Glutamatergic neuron (in vitro differentiated cells): ENCODE measurements at regions not wholly inside any gene's neighbourhood (a gene's known extent, or its start where the extent isn't known, plus 50 kb on each side); places are given as distances from the start of the nearest gene placed in this dataset.

Experiments
- DNase-seq: peaks from one replicate; pipeline ENCODE4 v3.0.0; 2022
- H3K27ac Mint-ChIP-seq: one replicate; pipeline ENCODE4 v1.8.0; 2020; ENCODE audit warnings: mild to moderate bottlenecking, mixed read lengths, inconsistent platforms; ENCODE audit not compliant: unreplicated experiment
- H3K27me3 Mint-ChIP-seq: one replicate; pipeline ENCODE4 v1.8.0; 2020; ENCODE audit warnings: mild to moderate bottlenecking, moderate library complexity, mixed read lengths, inconsistent platforms; ENCODE audit not compliant: unreplicated experiment
- H3K36me3 Mint-ChIP-seq: one replicate; pipeline ENCODE4 v1.8.0; 2020; ENCODE audit warnings: mild to moderate bottlenecking, mixed read lengths, inconsistent platforms; ENCODE audit not compliant: unreplicated experiment
- H3K4me1 Mint-ChIP-seq: one replicate; pipeline ENCODE4 v1.8.0; 2020; ENCODE audit warnings: mild to moderate bottlenecking, low read depth, mixed read lengths, inconsistent platforms; ENCODE audit not compliant: unreplicated experiment
- H3K4me3 Mint-ChIP-seq: one replicate; pipeline ENCODE4 v1.8.0; 2020; ENCODE audit warnings: mild to moderate bottlenecking, mixed read lengths, inconsistent platforms; ENCODE audit not compliant: unreplicated experiment
- H3K9me3 Mint-ChIP-seq: one replicate; pipeline ENCODE4 v1.8.0; 2020; ENCODE audit warnings: mild to moderate bottlenecking, moderate library complexity, mixed read lengths, inconsistent platforms; ENCODE audit not compliant: unreplicated experiment
- CTCF ChIP-seq: fragments of 200-600 bp; sonication (generic); IDR thresholded peaks from one replicate; pipeline ENCODE4 v1.5.0; 2021; ENCODE audit not compliant: partially characterized antibody, unreplicated experiment

GRCh38 chr10:89091496-89091895 lies 100.9 kb downstream of the FAS start:
- Mint-ChIP-seq H3K27ac (no peak overlapping the region), H3K9me3 (no peaks in the 10 kb centered on the region), H3K36me3 (no peaks in the 10 kb centered on the region), H3K4me3 (no peak overlapping the region), H3K4me1 (peaks cover 4% of the 10 kb centered on the region), H3K27me3 (no peaks in the 10 kb centered on the region)
- TF ChIP-seq CTCF, result no peak
- no peak for DNase-seq

GRCh38 chr10:89090756-89091445 lies 100.3 kb downstream of the FAS start:
- no peak for DNase-seq
- no peak overlapping the region for H3K4me3 Mint-ChIP-seq
- no peak overlapping the region for H3K27ac Mint-ChIP-seq
- H3K36me3 Mint-ChIP-seq, result no peaks in the 10 kb centered on the region
- TF ChIP-seq CTCF, result no peak
- H3K4me1 Mint-ChIP-seq, result peaks cover 4% of the 10 kb centered on the region
- no peaks in the 10 kb centered on the region for H3K9me3 Mint-ChIP-seq
- H3K27me3 Mint-ChIP-seq, result no peaks in the 10 kb centered on the region

GRCh38 chr10:89086801-89087521 lies 96.4 kb downstream of the FAS start:
- Mint-ChIP-seq H3K4me1 (peaks cover 4% of the 10 kb centered on the region), H3K4me3 (no peak overlapping the region), H3K36me3 (no peaks in the 10 kb centered on the region), H3K27ac (no peak overlapping the region), H3K9me3 (no peaks in the 10 kb centered on the region), H3K27me3 (no peaks in the 10 kb centered on the region)
- TF ChIP-seq CTCF, result no peak
- DNase-seq, result peak; percentile 59

GRCh38 chr10:89085153-89085552 lies 94.6 kb downstream of the FAS start:
- Mint-ChIP-seq H3K27me3 (no peaks in the 10 kb centered on the region), H3K4me3 (no peak overlapping the region), H3K9me3 (peaks cover under 1% of the 10 kb centered on the region), H3K36me3 (no peaks in the 10 kb centered on the region), H3K27ac (no peak overlapping the region), H3K4me1 (peaks cover 4% of the 10 kb centered on the region)
- TF ChIP-seq CTCF, result no peak
- DNase-seq, result no peak

- no peak for DNase-seq
- Mint-ChIP-seq H3K4me1 (peaks cover under 1% of the 10 kb centered on the region), H3K36me3 (no peaks in the 10 kb centered on the region), H3K27me3 (peaks cover 1% of the 10 kb centered on the region), H3K4me3 (no peak overlapping the region), H3K27ac (no peak overlapping the region), H3K9me3 (peaks cover 1% of the 10 kb centered on the region)
- TF ChIP-seq CTCF, result no peak
Observed at GRCh38 chr10:89082086-89082485, 91.5 kb downstream of the FAS start.
